Globus pallidus (tissue), 1 donor: ENCODE measurements at regions not wholly inside any gene's neighbourhood (a gene's known extent, or its start where the extent isn't known, plus 50 kb on each side); places are given as distances from the start of the nearest gene placed in this dataset.

Experiments used
- DNase-seq: peaks from one replicate; pipeline ENCODE4 v3.0.0-alpha.2; 2015; ENCODE audit warnings: low spot score

DNA sequence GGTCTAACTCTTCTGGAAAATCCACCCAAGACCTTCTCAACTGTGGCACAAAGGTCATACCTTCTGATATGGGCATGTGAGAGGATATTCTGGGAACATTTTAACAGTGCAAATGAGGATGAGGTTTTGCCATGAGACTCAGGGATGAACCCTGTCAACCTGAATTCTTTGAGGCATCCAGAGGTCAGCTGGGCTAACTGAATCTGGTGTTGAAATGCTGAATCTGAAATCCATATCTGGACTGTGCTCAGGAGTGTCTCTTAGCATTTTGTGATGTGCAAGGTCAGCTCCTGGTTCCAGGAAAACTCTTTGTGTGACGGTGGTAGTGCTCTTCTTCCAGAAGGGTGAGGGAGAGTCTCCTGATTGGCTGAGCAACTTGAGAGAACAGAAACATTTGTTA lies 276.0 kb upstream of the SALL1 start:
- no peak for DNase-seq

DNA sequence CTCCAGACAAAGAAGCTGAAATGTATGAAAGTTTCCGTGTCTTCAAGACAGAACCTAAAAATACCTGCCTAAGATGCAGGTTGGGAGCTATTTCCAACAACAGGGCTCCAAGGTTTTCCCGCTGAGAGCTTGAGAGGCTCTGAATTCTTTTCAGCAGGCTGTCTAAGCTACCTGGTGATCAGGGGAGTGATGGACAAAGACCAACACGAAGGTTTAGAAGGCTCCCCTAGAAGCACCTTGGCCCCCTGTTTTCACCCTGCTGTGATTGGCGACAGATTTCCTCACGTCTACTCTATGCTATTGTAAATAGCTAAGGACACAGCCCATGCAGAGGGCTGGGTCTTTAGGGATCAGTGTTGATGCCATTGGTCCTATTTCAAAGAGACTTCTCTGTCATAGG lies 275.2 kb upstream of the SALL1 start:
- DNase-seq: no peak

DNA sequence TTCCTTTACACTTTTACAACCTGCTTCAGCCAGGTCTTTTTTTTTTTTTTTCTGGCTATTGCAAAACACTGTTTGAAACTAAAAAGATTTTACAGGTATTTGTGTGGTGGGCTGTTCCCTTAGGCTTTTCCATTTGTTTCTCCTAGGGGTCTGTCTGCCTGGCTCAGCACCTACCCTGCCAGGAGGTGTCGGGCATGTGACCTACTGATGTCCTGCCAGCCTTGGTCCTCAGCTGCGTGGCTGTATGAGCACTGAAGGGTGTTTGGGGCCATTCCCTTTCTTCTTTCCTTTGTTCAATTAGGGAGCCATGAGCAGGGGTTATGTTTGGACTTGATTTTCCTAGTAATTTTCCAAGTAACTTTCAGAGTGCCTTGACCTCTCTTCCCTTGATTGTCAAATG lies 269.2 kb upstream of the SALL1 start:
- DNase-seq: no peak

DNA sequence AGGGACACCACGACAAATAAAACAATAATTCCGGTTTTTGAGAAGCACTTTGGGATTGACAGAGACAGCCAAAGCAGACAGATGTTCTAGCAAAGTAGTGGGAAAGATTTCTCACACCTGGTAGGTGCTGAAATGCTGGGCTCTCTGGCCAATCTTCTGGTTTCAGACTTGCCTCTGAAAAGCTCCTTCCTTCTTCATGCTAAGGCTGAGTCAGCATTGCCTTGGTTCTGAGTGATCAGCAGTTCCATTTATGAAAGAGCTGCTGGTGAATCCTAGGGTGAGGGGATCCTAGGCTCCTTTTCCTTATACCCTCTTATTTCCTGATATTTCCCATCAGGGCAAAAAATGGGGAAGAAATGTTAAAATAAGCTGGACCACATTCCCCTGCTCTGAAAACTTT lies 268.7 kb upstream of the SALL1 start:
- no peak for DNase-seq

DNA sequence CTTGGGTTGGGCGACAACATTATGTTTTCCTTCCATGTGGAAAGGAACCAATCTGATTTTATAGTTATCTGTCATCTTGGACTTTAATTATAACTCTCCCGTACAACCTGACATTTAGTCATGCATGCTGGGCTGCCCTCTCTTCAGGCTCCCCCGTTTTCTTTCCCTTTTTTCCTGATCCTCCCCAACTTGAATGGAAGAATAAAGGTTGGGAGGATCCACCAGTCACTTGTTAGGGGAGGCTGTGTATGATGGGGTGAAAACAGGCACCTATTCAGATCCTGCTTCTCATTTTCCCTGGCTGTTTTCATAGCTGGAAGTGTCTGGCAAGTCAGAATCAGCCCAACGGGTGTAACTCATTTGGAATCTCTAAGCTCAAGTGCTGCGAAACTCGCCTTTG lies 267.2 kb upstream of the SALL1 start:
- DNase-seq: no peak

DNA sequence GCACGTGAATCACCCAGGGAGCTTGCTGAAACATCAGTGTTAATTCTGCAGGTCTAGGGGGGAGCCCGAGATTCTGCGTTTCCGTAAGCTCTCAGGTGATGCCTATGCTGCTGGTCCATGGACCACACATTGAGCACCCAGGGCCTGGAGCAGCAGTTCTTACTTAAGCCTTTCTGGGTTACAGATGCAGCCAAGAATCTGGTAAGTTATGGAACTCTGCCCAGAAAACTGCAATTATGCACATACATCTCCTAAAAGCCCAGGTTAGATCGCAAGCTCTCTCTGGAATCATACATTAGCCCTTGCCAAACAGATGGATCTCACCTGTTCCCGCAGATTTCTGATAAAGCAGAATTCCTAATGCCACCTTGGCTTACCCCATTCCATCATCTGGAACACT lies 265.9 kb upstream of the SALL1 start:
- no peak for DNase-seq

DNA sequence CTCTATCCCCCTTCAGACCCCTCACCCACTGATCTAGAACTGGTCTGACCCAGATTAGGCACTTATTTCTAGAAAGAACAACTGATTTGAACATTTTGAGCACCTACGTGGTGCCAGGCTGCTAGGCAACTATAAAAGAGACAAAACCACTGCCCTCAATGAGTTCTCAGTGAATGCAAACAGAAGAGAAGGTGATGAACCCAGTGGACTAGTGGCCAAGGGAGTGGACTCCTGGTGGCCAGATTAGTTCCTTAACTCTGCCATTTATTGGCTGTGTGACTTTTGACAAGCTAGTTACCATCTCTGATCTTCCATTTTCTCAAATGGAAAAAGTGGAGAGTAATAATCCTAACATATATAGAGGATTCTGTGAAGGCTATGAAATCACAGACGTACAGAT lies 259.1 kb upstream of the SALL1 start:
- DNase-seq: no peak

DNA sequence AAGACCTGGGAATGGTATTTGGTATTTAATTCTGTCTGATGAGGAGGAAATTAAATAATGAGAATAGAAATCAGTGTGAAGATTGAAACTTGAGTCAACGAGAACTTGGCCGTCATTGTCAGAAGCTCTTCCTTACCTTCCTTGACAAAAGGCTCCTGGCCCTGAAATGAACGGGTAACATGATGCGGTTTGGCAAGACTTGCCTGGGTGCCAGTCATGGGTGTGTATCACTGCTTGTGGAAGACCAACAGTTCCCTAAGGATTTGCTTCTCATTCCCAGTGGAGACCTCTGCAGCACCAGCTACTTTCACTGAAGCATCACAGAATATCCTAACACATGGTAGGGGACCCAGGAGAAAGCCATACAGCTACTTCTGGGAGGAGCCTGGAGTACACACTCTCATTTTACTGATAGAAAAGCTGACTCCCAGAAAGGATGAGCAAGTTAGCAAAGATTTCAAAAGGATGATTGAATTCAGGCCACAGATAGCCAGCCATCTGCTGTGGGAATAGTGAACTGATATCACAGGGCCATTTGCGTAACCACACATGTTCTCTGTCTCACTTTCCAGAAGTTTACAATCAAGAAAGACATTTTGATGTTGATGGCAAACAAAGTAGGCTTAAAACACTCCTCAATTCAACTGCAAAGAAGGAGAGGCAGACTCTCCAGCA lies 258.1 kb upstream of the SALL1 start:
- no peak for DNase-seq

DNA sequence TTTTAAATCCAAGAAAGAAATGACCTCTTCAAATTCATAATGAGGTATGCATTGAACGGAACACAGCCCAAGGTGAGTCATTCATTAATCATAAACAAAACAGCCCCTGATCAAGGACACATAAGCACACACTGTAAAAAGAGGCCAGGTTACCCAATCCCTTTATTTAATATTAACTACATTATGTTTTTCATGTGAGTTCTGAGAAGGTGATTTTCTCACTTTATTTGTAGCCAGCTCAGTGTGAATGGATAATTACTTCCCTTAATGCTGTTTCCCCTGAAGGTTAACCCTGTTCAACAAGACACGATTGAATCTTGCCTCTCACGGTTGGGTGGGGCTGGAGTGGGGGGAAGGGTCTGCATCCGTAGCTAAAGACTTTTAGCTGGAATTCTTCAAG lies 257.3 kb upstream of the SALL1 start:
- DNase-seq: no peak

DNA sequence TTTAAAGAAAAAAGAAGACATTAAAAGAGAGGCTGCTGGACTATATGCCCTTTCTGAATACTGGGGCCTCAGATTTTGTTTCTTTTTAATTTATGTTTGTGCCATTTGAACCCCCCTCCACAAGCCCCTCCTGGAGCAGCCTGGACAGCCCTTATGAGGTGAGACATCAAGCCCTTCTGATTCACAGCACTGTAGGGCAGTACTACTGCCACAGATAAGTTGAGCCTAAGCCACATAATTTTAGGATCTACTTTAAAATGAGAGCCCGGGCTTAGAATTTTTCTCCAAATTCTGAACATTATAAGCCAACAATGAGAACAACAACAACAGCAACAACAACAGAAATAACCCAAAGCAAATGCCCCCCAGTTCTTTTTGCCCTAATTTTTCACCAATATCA lies 256.9 kb upstream of the SALL1 start:
- DNase-seq: no peak

DNA sequence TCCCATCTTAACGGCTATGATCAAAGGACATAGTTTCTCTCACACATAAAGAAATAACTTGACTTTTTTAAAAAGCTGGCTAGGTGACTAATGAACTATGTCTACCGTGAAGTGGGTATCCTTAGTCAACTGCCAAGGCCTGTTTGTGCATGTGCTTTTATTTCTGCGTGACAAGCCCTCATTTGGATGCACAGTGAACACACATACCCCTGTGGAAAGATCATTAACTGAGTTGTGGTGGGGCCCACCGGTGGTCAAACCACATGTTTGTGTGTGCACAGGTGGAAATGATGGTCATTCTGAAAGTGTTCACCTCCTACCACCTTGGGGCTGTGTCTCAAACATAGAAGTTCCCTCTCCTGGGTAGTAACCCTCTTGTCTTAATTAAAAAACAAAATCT lies 256.1 kb upstream of the SALL1 start:
- no peak for DNase-seq

DNA sequence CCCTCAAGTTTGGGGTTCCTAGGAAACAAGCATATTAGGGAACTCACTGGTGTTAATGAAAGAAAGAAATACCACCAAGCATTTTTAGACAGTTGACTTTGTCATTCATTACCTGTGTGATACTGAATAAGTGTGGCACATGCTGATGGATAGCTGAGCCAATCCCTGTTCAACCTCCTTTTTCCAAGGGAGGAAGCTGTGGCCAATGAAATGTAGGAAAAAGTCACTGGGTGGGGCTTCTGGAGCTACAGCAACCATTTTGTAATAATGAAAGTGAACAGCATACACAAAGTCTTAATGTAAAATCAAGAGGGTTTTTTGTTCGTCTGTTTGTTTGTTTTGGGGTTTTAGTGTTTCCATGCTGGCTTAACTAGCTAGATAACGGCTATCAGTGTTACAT lies 254.3 kb upstream of the SALL1 start:
- no peak for DNase-seq

DNA sequence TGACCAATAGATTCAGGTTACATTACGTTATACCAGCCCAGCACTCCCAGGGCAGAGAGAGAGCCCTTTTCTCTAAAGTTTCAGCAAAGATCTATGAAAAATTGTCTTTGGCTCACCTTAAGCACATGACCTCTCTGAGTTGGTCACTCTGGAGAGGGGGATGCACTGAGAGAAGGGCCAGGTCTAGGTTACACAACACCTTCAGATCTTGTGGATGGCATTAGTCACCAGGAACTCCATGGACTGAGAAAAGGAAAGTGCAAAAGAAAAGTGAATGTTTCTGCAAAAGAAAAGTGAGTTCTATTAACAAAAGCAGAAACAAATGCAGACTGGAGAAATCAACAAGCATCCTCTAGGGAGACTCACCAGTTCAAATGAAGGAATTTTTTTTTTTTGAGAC lies 253.3 kb upstream of the SALL1 start:
- DNase-seq: no peak

DNA sequence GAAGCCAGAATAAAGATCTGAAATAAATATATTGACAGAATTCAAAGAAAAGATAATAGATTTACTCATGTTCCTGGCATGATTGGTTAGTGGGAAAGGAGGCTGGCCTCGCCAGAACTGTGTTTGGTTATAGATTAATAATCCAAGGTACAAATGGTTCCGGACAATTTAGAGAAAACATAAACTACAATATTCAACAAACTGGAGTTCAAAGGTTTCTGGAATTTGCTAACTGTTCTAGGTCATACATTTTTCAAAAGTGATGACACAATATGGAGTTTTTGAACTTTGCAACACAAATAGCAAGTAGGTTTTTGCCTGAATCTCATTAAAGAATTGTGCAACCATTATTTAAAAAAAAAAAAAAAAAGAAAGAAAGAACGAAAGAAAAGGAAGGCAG lies 251.7 kb upstream of the SALL1 start:
- DNase-seq: no peak

DNA sequence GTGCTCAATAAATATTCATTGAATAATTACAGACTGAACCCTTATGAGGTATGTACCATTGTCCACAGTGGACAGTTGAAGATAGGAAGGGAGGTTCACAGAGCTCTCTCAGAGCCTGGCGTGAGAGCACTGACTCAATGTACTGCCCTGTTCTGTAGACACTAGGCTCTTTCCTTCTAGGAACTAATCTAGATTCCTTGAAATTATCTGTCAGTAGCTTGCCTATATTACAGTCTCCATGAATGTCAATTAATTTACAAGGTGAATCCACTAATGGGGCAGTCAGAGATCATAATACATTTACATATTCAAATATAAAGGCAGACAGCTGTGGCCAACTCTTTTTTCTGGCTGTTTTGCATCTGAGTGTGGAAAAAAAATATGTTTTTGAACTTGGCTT lies 251.2 kb upstream of the SALL1 start:
- DNase-seq: no peak

DNA sequence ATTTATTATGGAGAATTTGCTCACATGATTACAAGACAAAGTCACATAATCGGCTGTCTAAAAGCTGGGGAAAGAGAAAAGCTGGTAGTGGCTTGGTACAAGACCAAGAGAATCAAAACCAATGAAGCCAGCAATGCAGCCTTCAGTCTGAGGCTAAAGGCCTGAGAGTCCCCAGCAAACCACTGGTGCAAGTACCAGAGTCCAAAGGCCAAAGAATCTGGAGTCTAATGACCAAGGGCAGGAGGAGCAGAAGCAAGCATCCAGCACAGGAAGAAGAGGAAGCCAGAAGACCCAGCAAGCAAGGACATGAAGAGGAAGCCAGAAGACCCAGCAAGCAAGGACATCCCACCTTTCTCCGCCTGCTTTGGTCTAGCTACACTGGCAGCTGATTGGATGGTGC lies 250.6 kb upstream of the SALL1 start:
- DNase-seq: no peak

DNA sequence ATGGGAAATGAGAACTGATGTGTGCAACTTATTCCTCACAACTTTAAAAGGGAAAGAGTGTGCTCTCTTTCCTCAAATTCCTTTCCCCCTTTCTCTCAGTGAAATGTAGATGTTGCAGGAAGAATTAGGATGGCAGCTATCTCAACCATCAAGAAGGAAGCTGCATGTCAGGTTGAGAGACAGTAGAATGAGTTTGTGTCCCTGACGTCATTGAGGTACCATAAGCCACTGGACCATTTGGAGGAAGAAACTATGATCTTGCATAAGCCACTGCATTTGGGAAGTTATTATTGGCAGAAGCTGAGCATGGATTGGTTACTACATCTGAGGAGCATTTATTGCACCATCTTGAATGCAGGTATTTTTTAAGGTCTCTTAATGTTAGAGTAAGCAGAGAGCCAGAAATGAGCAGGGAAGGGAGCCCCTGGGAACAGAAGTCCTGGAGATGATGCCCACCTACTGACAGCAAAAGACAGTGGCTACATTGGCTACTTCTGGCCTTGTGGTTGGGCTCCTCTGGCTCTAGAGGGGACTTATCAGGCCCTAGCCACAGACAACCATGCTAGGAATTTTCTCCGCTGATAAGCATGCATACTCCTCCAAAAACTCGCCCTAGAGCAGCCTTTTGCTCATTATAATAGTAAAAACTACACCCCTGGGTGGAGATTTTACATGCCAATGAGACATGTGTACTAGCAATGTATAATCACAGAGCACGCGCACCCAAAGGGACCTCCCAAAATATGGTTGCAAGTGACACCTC lies 249.0 kb upstream of the SALL1 start:
- DNase-seq: no peak

DNA sequence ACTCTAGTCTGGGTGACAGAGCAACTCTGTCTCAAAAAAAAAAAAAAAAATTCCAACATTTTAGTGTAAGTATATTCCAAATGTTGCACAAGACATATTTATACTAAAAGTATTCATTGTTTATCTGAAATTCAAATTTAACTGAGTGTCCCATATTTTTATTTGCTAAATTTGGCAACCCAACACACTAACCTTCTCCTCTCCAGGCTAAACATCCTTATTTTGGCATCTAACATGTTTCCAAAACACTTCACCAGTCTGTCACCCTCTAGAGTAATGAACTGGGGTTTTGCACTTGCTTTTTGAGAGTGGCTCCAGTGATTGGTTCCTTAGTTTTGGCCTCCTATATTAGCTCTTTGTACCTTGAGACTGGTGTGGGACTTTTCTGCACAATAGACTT lies 243.4 kb upstream of the SALL1 start:
- no peak for DNase-seq

DNA sequence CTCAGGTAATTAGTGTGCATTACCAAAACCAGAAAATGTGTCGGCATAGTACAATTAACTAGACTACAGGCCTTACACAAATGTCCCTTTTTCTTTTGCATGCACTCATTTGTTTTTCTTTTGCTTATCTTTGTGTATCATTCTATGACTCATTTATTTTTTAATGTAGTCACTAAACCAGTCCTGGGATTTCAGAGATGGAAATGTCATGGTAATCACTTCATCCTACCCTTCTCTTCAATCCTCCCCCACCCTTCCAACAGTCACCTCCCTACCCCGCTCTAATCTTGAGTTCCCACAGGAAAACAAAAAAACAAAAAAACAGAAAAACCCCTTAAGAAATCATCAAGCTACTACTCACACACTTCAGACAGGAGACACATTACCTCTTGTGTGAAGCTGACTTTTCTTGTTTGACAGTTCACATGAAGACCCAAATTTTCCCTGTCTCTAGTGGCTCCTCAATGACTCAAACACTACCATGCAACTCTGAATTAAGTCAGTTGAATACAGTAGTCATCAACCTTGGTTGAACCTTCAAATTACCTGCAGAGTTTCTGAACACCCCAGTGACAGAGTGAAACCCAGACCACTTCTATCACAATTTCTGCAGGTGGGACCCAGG lies 242.4 kb upstream of the SALL1 start:
- no peak for DNase-seq

DNA sequence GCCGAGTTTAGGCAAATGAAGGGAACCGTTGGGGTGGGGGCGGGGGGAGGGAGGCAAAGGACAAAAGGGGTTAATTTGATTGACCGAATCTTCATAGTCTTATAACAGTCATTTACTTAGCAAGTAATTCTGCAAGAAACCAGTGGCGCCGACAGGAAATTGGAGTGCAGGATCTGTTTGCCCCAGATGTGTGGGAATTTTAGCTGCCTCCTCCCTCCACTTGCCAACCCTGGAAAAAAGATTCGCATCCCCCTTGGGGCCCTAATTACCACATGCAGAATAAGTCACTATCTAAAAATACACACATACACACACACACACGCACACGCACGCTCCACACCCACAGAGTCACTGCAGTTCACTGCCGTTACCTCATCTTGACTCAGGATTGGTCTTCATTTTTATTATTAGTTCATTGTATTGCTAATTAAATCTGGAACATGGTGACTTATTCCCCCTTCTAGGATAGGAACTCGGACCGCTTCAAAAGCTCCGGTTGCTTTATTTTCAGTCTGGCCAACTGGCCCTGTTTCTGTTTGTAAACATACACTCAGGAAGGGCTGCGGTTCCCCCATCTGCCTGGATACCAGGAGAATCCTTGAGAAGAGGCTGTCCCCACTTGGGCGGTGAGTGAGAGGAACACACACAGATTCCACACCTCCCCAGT lies 241.6 kb upstream of the SALL1 start:
- DNase-seq: no peak

DNA sequence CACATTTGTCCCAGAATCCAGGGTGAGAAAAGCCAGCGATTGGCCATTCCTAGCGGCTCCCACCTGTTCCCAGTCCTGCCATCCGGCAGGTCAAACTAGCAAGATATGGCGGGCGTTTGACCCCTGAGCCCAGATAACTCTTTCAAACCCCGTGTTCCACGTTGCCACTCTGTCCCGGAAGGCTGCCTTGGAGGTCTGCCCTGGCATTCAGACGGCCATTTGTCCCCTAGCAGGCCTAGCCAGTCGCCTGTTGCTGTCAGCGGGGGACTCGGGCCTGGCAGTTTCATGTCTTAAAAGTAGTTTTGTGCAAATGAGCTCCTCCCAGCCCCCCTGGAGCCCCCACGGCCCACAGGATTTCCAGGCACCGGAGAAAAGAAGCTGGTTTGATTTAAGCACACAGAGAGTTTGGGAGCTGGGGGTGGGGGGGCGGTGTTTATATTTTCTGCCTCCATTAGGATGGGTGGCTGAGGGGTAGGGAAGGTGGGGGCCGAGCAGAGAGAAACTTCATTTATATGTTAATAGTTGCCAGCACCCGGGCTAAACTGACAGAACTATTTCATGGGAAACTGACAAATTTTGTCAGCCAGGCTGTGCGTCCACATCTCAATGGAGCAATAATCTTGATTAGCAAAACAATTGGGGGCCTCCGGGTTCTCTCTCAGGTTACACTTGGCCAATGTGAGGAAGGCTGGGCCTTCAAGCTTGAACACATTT lies 240.9 kb upstream of the SALL1 start:
- no peak for DNase-seq

DNA sequence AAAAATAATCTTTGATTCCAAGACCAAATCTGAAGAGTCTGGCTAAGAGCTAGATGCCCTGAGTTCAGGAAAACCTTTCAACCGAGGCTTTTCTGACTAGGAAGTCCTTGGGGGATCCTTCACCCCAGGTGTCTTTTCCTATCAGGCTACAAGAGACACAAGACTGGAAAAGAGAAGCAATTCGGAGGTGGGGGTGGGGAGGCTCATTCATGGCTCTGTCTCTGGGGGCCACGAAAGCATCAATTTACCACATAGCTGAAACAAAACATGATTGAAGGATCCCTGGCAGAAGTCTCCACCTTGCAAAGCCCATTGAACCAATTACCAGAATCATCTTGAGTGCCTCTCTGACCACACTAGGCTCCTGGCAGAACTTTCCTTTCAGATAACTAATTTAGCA lies 239.8 kb upstream of the SALL1 start:
- no peak for DNase-seq
